GF-D8 (cell line): ENCODE measurements at regions not wholly inside any gene's neighbourhood (a gene's known extent, or its start where the extent isn't known, plus 50 kb on each side); places are given as distances from the start of the nearest gene placed in this dataset.

Experiments
- DNase-seq: peaks from one replicate; lab custom pipeline; 2025; lab: John Stamatoyannopoulos, UW

DNA sequence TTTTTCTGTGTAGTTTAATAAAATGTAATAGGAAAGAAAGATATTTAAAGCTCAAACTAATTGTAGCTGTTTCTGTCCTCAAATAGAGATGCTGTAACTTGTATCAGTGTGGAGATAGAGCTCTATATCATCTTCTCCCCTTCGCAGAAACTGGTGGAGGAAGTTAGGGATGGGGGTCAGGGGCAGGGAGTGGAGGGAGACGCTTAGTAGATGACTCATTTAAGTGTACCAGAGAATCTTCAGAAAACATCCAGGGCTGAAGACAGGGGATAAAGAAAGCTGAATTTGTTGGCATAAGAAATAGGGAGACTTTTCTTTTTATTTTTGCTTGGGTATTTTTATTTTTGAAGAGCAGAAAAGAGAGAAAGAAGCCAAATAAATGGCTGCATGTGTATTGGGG, 282.6 kb upstream of the DPYD start:
- DNase-seq: no peak

DNA sequence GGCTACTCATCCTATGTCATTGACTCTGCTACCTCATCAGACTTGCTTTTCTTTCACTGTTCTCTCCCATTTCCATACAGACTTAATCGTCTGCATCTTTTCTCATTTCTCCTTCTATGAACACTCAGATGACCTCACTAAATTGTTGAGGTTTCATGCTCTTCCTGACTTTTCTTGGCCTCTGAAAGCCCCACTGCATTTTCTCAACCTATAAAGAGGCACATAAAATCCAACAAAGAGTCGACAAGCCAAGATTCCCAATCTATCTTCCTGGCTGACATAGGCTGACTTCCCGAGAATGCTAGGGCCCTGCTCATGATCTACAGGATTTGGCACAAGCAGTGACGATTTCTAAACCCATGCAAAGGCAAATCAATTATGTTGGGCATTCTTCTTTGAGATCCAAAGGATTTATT, 280.8 kb upstream of the DPYD start:
- DNase-seq: no peak

DNA sequence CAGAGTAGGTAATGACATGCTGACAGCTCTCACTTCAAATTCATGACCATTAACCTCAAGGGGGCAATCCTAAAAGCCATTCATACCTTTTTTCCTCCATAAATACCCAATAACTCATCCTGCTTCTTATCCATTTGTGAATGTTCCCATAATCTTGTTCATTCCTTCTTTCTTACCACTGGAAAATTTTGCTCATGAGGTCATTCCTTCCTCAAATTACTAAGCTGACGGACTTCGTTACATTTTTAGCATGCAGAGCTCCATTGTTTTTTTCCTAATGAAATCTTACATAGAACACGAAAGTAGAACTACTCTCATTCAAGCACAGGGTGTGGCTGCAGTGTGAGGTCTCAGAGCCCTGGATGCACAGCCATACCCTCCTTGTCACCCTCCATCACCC, 276.5 kb upstream of the DPYD start:
- DNase-seq: no peak

DNA sequence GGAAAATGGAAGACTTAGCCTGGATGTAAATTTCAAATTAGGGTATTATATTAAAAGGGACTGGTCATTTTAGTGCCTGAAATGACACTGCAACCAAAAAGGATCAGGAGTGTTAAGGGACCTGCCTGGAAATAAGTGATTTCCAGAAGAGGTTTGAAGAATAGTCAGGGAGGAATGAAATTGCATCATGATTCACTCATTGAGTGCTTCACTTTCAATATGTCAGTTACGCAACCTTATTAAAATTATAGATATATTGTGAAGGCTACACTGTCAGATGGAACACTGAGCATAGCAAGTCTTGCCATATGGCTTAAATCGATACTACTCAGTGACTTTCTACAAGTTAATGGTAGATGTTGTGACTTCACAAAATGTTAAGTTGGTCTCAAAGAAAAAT, 275.2 kb upstream of the DPYD start:
- DNase-seq: no peak

DNA sequence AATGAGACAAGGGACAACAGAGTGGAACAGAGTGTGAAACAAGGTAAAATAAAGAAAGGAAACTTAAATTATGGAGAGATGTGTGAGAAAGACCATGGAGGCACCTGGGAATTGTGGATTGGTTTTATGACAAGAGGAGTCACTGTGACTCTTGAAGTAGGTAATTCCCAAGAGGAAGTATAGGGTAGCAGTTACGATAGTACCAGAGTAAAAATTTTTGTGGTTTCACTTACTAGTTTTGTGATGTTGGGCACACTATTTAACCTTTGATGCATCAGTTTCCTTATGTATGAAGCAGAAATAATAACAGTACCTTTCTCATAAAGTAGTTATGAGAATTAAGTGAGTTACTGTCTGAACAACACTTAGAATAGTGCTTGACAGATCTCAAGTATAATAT, 267.9 kb upstream of the DPYD start:
- no peak for DNase-seq

DNA sequence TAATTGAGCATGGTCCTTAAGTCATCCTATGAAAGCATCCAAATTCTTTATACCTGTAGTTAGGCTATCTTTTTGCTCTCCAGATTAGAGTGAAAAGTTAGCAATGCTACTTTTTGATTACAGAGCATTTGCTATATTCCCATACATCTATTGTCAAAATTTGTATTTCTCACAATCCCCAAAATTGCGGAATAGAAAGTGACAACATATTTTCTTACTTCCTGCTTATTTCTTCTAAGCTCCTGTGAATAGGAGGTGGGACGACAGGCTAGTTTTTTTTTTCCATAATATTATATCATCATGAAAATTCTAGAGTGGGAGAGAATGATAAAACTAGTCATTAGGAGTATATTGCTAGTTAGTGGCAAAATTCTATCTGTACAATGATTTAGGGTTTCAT, 264.0 kb upstream of the DPYD start:
- no peak for DNase-seq

DNA sequence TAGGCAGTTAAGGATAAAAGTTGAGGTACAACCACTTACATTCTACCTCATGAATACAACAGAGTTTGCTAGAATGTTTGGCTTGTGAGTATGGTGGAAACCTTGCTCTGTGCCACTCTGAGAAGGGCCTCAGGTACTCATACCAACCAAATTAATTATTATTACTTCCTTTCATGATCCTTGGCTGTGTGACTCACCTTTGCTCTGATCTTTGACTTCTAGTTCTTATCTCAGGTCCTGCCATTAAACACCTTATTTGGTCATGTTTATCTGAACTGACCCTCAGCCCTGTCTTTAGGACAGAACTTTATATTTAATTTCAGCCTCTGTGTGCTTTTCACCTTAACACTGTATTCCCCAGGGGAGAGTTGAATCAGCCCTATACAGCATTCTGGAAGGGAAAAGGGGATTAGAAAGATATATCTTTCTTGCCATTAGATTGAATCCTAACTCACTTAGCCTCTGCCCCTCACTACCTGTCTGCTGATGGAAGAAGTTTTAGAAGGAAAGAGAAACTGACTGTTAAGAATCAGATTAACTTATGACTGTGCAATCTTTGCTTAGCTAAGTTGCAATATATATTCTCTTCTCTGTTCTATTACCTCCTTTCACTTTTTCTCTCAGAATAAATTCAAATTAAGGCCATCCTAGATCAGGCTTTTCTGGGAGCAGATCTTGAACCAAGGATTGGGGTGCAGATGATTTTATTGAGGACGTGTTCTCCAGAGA, 260.4 kb upstream of the DPYD start:
- no peak for DNase-seq

DNA sequence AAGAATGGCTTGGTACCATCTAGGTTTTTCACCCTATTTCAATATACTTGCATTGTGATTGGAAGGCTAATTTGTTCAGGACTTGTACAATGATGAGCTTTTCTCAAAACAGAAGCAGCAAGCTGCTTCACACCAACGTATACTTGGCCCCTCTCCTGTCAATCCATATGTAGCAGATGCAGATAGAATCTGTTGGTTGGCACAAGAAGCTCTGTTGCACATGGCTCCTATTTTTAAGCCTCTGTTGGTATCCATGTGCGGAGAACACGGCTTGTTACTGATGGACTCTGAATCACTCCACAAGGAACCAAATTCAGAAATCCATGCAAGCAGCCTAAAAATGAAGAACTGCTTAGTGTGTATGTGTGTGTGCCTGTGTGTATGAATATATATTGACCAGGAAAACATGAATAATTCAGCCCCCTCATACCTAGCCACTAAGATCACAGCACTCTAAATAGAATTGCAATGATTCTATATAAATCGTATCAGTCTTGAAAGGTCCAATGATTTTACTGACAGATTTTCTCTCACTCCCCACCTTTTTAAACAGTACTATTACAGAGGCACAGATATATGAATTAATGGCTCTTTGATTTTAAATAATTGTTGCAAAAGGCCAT, 258.4 kb upstream of the DPYD start:
- no peak for DNase-seq

DNA sequence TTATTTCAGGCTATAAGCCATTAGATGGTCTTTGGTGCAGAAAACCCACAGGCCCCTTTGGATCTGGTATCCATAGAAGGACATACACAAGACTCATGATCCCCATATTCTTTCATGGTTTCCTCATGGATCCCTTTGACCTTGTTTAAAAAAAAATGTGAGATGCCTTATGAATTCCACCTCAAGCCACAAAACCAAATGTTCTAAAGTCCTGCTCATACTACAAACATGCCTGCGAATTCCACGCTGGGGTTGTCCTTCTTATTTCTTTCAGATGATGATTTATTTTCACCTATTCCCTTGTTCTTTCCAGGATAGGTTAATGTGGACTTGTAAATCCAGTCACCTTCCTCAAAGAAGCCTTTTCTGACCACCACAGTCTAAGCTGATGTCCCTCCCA, 256.9 kb upstream of the DPYD start:
- DNase-seq: no peak

DNA sequence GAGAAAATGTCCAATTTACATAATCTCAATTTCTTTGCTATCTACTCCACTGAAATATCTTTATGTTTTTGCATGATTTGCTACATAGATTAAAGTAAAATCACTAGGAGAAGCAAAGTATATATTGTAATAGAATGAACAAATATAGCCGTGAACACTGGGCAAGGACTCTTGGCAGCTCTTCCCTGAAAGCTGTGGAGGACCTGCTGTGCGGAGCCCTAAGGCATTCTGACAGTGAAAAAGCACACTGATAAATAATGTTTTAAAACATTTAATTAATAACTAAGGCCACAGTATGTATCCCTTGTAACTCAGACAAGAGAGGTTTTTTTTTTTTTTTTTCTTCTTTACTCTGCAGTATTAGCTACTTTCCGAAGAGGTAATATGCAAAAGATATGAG, 256.1 kb upstream of the DPYD start:
- no peak for DNase-seq

DNA sequence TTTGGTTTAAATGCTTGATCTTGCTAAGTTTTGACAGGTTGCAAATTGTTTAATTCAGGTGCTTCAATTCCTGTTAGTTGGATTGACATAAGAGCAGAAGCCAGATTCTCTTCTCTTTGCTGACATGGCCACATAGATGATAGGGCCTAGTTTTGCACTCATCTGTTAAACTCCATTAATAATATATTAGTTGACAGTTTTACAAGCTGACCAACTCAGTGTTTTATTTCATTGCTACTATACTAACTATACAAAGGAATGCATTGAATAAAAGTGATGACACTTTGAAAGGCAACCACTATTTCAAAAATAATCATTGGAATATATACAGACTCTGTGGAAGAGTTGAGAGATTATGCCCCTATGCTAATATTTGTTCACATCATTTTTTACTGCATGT, 255.6 kb upstream of the DPYD start:
- DNase-seq: no peak

DNA sequence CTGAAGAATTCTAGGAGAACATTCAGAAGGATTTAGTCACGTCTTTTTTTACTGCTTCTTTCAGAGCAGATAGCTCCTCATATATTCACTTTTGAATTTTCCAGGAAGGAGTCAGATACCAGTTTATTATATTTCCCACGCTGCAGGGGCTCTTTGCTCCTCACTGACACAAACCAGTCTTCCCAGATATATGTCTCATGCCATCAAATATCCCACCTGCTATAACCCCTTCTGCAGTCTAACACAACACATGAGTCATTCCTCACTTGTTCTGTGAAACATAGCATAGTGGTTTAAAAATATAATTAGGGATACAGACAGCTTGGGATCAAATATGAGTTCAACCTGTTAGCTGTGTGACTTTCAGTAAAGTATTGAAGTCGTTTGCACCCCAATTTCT, 251.7 kb upstream of the DPYD start:
- DNase-seq: no peak

DNA sequence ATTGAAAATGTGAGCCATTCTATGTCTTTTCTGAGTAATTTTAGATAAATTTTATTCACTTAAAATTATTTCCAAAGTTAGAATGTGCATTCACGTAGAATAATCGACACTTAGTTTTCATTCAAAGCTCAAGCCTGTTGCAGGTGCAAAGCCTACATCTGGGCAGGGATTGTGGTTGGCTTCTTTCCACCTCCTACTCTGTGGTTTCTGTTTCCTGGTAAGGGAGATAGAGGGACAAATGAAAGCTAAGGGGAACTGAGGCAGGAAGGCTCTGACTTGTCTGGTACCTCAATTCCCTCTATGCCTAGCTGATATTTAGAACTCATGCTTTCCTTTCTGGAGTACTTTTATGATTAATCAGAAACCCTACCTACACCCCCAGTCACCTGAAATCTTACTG, 251.2 kb upstream of the DPYD start:
- no peak for DNase-seq

DNA sequence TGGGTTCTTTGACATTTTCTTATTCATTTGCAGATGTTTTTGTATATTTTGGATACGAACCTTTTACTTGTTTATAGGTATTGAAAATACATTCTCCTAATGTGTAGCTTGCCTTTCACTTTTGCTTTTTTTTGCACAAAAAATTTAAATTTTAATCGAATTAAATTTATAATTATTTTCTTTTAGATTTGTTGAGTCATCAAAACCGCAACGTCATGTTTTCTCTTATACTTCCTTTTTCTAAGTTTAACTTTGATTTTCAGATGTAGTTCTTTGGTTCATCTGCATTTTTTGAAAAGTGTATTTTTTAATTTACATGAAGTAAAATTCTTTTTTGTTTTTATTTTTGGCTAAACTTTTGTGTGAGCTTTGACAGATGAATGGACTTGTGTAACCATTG, 243.7 kb upstream of the DPYD start:
- DNase-seq: no peak

DNA sequence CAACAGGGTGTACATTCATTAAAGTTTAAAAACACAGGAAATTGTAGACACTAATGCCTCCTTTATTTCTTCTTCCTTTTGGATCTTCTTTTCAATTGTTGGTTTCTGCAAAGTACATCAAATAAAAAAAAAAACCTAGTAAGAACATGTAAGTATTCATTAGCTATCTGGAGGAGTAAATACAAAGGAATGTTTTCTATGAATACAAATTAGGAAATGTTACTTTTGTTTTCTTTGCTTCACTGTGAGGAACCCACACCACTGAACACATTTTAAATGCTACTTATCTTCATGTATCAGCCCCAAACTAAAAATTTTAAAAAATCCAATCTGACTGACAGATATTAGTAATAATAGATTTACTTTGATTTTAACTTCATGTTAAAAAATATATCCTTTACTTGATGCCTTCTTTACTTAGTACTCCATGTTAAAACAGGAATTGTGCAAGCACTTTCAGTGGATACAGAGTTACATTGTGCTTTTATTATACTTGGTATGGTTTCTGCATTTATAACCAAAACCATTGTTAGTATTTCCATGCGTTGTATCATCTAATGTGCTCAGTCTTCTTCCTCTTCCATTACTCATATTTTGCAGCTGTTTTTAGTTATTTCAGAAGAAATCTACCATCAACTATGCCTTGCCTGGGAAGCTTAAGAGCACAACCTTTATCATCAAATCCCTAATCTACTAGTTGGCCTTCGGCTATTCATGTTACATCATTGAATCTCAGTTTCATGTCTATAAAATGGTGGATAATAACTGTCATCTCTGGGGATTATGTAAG, 236.9 kb upstream of the DPYD start:
- DNase-seq: no peak

DNA sequence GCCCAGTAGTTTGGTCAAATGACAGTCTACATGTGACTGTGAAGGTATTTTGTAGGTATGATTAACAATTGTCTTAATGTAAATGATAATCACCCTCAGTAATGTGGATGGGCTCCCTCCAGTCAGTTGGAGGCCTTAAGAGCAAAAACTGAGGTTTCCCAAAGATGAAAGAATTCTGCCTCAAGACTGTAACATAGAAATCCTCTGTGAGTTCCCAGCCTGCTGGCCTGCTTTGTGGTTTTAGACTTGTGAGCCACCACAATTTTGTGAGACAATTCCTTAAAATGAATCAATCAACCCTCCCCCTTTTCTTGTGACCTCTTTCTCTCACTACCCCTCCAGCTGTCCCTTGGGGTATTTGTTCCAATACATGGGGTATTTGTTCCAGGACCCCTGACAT, 226.4 kb upstream of the DPYD start:
- DNase-seq: no peak

DNA sequence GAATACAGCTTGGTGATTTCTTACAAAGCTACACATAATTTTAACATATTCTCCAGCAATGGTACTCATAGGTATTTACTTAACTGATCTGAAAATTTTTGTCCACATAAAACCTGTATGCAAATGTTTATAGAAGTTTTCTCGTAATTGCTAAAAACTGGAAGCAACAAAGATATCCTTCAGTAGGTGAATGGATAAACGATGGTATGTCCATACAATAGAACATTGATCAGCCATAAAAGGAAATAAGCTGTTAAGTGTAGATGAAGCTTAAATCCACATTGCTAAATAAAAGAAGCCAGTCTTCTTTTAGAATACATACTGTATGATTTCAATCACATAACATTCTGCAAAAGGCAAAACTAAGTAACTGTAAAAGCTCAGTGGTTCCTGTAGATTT, 224.8 kb upstream of the DPYD start:
- DNase-seq: no peak

DNA sequence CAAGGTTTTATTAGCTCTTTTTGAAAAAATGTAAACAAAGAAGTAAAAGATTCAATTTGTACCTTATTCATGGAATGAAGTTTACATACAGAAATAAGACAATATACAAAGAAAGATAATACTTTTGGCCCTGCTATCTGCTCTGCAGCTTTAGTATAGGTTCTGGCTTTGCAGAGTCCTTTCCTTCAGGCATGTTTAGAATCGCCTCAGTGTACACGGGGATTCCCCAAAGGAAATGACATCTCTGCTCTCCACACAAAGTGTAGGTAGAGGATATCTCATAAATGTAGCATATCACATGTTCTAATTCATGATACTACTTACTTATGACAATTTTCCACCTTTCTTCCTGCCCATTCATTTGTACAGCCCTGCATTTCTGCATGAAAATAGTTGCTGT, 222.6 kb upstream of the DPYD start:
- no peak for DNase-seq

DNA sequence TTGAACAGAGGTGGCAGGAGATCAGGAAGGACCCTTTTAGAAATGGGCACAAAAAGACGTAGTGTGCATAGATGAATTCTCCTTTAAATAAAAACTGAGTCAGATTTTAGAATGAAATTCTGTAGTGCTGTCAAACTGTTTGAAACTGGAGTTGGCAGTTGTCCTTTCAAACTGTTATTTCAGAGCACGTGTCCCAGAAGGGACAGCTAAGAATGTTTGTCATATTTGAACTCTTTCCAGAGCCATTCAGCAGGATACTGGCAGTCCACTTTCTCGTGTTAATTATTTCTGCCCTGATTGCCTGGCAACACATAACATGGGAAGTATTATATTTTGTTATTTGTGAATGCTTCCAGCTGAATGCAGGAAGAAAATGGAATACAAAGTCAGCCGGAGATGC, 212.3 kb upstream of the DPYD start:
- no peak for DNase-seq

DNA sequence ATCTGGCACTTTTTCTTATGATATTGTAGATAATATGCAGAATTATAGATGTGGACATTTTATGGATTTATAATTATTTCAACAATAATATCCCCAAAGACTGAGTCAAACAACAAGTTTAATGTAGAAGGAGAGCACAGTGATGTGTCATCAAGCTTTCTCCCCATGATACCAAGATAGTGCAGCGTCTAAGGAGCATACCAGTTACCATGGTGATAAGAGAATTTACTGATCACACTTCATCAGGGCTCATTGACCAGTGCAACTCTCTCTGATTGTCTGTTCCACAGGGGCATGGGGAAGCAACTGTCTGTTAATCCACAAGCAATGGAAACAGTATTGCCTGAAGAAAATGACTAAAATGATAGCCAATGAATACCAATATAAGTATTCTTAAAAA, 209.6 kb upstream of the DPYD start:
- no peak for DNase-seq

DNA sequence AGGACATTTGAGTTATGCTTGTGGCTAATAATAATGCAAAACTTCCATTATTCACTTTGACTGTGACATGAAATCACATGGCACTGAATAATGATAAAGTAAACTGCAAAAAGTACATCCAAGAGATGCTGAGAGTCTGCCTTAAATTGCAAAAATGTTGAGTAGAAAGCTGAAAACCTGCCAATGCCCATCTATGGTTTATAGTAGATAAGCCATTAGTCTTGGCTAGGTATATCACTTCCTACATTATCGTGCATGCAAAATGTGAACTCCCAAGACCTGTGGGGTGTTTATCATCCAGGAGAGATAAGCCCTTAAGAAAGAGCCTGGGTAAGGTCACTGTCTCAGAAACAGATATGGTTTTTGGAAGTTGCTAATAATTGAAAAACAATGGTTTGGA, 208.7 kb upstream of the DPYD start:
- no peak for DNase-seq

DNA sequence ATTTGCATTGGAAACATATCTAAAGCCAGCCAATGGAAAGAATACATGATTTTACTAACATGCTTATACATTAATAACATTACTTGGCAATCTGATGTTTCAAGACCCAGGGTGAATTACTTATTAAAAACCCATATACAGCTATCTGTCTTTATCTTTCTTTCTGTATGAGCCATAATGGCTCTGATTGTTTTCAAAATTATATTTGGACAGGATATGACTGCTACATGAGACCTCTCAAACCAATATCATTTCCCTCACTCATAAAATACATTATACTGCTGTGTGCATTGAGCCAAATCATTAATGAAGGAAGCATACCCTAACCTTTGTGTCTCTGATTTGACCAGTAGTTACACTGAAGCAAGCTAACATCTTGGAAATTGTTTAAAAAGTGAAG, 205.9 kb upstream of the DPYD start:
- DNase-seq: no peak

DNA sequence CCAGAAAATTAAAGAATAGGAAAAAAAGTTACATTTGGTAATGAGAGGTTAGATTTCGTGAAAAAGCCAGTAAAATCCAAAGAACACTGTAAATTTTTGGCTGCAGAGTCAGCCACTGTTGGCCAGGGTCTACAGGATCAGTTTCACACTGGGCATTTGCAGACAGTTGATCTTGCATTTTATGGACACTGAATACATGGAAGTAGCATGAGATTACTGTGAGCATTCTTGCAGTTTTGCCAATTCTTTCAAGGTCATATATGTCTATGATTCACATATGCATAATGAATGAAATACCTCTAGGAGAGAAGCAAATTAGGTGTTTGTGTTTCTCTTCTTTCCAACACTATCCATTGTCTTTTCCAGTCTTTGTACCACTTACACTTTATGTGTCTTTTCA, 200.8 kb upstream of the DPYD start:
- DNase-seq: no peak

DNA sequence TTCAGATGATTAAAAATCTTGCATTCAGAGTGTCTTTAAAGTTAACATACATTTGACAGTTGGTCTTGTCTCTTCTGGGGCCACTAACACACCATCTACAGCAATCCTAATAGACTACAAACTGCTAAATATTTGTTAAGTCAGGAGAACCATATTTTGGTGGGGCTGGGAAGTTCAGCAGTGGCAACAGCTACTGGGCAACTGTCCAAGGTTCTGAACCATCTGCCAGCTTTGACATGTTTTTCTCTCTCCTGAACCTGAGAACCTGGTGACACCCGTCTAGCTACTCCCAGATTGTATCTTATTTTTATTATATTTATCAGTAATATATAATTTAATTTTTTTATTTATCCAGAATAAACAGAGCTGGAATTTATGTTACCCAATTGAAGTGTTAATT, 199.0 kb upstream of the DPYD start:
- no peak for DNase-seq
